Fibroblast of lung (primary cell): ENCODE measurements at regions not wholly inside any gene's neighbourhood (a gene's known extent, or its start where the extent isn't known, plus 50 kb on each side); places are given as distances from the start of the nearest gene placed in this dataset.

Source experiments
- DNase-seq, 2 donors: peaks; one replicate each; pipeline versions ENCODE4 v3.0.0 to v3.0.0-alpha.2; 2010; ENCODE audit warnings: low read depth in 2 of 2
- H2AFZ ChIP-seq: 2 replicates; pipeline ENCODE4 v1.5.1; 2012; ENCODE audit warnings: low read length, control low read depth, inconsistent platforms
- H3K27ac ChIP-seq: 2 replicates; pipeline ENCODE4 v1.5.1; 2011; ENCODE audit warnings: low read length, control low read depth; ENCODE audit not compliant: insufficient read depth
- H3K27me3 ChIP-seq: 2 replicates; pipeline ENCODE4 v1.5.1; 2011; ENCODE audit warnings: mild to moderate bottlenecking, low read length; ENCODE audit not compliant: control insufficient read depth, insufficient read depth
- H3K36me3 ChIP-seq: 2 replicates; pipeline ENCODE4 v1.5.1; 2011; ENCODE audit warnings: low read length; ENCODE audit not compliant: control insufficient read depth, insufficient read depth
- H3K4me1 ChIP-seq: 2 replicates; pipeline ENCODE4 v1.5.1; 2011; ENCODE audit warnings: low read length; ENCODE audit not compliant: control insufficient read depth, insufficient read depth; ENCODE audit errors: extremely low read depth
- H3K4me2 ChIP-seq: 2 replicates; pipeline ENCODE4 v1.5.1; 2011; ENCODE audit warnings: low read length, control low read depth; ENCODE audit not compliant: insufficient read depth; ENCODE audit errors: extremely low read depth
- H3K4me3 ChIP-seq, 4 experiments: fragments of 200-600 bp in 1 of 4; sonication (generic) in 1 of 4; replicated peaks in 1 of 4; 2 replicates each; pipeline ENCODE4 v1.5.1; 2011 to 2016; ENCODE audit warnings: low read length in 4 of 4, low read depth in 3 of 4, mild to moderate bottlenecking in 3 of 4, control low read depth in 2 of 4, inconsistent platforms in 1 of 4, mixed read lengths in 1 of 4; ENCODE audit not compliant: insufficient read depth in 1 of 4; ENCODE audit errors: control extremely low read depth in 1 of 4
- H3K79me2 ChIP-seq: 2 replicates; pipeline ENCODE4 v1.5.1; 2012; ENCODE audit warnings: mild to moderate bottlenecking, low read length, inconsistent platforms; ENCODE audit not compliant: control insufficient read depth, insufficient read depth
- H3K9ac ChIP-seq: 2 replicates; pipeline ENCODE4 v1.5.1; 2011; ENCODE audit warnings: mild to moderate bottlenecking, low read length, control low read depth; ENCODE audit not compliant: insufficient read depth
- H3K9me3 ChIP-seq: 2 replicates; pipeline ENCODE4 v1.5.1; 2012; ENCODE audit warnings: low read depth, low read length; ENCODE audit not compliant: control insufficient read depth, insufficient read depth
- H4K20me1 ChIP-seq: 2 replicates; pipeline ENCODE4 v1.5.1; 2011; ENCODE audit warnings: low read length; ENCODE audit not compliant: control insufficient read depth, insufficient read depth; ENCODE audit errors: extremely low read depth
- EZH2 ChIP-seq: IDR thresholded peaks from 2 replicates; pipeline ENCODE4 v1.5.1; 2012; ENCODE audit warnings: low read length, control low read depth, mild to moderate bottlenecking; ENCODE audit errors: missing control alignments
- TF ChIP-seq, protein P1 (sequence below), 2 donors: IDR thresholded peaks in 1 of 2; conservative IDR thresholded peaks in 1 of 2; 1 replicate in 1 of 2; 2 replicates in 1 of 2; pipeline ENCODE4 v1.5.1; 2011 to 2012; ENCODE audit warnings: low read length in 2 of 2, control low read depth in 1 of 2, inconsistent platforms in 1 of 2, low read depth in 1 of 2, mild to moderate bottlenecking in 1 of 2

DNA sequence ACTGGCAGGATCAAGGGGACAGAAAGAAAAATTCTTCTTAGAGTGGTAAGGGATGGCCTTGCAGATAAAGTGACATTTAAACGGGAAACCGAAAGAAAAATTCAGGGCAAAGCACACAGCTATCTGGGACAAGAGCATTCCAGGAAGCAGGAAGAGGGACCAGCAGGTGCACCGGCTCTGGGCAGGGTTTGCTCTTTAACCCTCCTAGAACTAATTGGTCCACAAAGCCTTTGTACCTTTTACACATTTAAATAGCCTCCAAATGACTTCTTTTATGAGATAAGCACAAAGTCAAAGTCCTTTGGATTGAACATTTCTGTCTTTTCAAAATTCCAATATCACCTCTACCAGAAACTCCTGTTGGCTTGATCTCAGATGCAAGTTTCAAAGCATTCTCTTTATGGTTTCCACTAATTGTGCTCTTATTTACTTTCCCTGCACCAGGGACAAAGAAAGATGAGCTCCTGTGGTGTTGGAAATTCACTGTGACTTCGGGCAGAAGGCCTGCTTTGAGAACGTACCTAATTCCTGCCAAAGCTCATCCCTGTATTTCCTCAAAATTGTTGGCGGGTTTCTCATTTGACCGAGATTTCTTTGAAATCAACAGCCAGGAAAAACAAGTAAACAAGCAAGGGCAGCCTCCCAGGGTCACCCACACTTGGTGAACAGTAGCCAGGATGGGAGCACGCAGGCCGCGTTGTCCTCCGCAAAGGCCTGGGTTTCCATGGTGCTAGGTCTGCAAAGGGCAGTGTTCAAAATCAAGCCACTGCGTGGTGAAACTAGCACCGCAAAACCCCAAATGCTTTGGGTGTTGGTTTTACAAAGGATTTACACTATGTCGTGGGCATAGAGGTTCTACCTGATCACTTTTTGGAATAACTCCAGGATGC is 98.6 kb downstream of the IRS2 start:
- H3K79me2 ChIP-seq, result no peaks in the 10 kb centered on the region
- no peaks in the 10 kb centered on the region for H3K4me1 ChIP-seq
- no peaks in the 10 kb centered on the region for H3K27me3 ChIP-seq
- H3K27ac ChIP-seq, result no peak overlapping the region
- H3K4me3 ChIP-seq, result no peak overlapping the region
- no peaks in the 10 kb centered on the region for H4K20me1 ChIP-seq
- no peak overlapping the region for H2AFZ ChIP-seq
- no peak overlapping the region for H3K9ac ChIP-seq
- no peak overlapping the region for H3K4me2 ChIP-seq
- H3K9me3 ChIP-seq, result no peaks in the 10 kb centered on the region
- H3K36me3 ChIP-seq, result no peaks in the 10 kb centered on the region
- TF ChIP-seq, protein P1, sequence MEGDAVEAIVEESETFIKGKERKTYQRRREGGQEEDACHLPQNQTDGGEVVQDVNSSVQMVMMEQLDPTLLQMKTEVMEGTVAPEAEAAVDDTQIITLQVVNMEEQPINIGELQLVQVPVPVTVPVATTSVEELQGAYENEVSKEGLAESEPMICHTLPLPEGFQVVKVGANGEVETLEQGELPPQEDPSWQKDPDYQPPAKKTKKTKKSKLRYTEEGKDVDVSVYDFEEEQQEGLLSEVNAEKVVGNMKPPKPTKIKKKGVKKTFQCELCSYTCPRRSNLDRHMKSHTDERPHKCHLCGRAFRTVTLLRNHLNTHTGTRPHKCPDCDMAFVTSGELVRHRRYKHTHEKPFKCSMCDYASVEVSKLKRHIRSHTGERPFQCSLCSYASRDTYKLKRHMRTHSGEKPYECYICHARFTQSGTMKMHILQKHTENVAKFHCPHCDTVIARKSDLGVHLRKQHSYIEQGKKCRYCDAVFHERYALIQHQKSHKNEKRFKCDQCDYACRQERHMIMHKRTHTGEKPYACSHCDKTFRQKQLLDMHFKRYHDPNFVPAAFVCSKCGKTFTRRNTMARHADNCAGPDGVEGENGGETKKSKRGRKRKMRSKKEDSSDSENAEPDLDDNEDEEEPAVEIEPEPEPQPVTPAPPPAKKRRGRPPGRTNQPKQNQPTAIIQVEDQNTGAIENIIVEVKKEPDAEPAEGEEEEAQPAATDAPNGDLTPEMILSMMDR (conservative IDR thresholded peaks at IDR 0.05 in 1 of 2, IDR thresholded peaks at IDR 0.05 in 1 of 2; ENCODE audit: low read depth in 1 of 2, low read length in 2 of 2), result no peak
- no peak for TF ChIP-seq EZH2
- DNase-seq, result no peak

GRCh38 chr13:109685203-109685602 is 101.2 kb downstream of the IRS2 start:
- Histone ChIP-seq H2AFZ (no peak overlapping the region), H3K27me3 (no peaks in the 10 kb centered on the region), H3K4me3 (no peak overlapping the region), H3K9me3 (no peaks in the 10 kb centered on the region), H3K9ac (no peak overlapping the region), H3K4me2 (no peak overlapping the region), H3K27ac (no peak overlapping the region), H3K4me1 (no peaks in the 10 kb centered on the region), H3K36me3 (no peaks in the 10 kb centered on the region), H4K20me1 (no peaks in the 10 kb centered on the region), H3K79me2 (no peaks in the 10 kb centered on the region)
- no peak for DNase-seq
- TF ChIP-seq, protein P1 (conservative IDR thresholded peaks at IDR 0.05 in 1 of 2, IDR thresholded peaks at IDR 0.05 in 1 of 2; ENCODE audit: low read depth in 1 of 2, low read length in 2 of 2), result no peak
- no peak for TF ChIP-seq EZH2

GRCh38 chr13:109684824-109685202 is 101.6 kb downstream of the IRS2 start:
- no peak for TF ChIP-seq EZH2
- TF ChIP-seq, protein P1 (conservative IDR thresholded peaks at IDR 0.05 in 1 of 2, IDR thresholded peaks at IDR 0.05 in 1 of 2; ENCODE audit: low read depth in 1 of 2, low read length in 2 of 2), result no peak
- Histone ChIP-seq H3K27me3 (no peaks in the 10 kb centered on the region), H3K27ac (no peak overlapping the region), H2AFZ (no peak overlapping the region), H3K4me2 (no peak overlapping the region), H3K9me3 (no peaks in the 10 kb centered on the region), H3K9ac (no peak overlapping the region), H3K4me3 (no peak overlapping the region), H3K4me1 (no peaks in the 10 kb centered on the region), H4K20me1 (no peaks in the 10 kb centered on the region), H3K79me2 (no peaks in the 10 kb centered on the region), H3K36me3 (no peaks in the 10 kb centered on the region)
- DNase-seq, result peak; percentile 41 to 64
